Activated CD4-positive, alpha-beta T cell treated with anti-CD3 and anti-CD28 coated beads, Interleukin-2, amount 10 ng/mL, durations not matched to agents 24 days and 14 days (primary cell): ENCODE measurements at regions not wholly inside any gene's neighbourhood (a gene's known extent, or its start where the extent isn't known, plus 50 kb on each side); places are given as distances from the start of the nearest gene placed in this dataset.

Source experiments
- DNase-seq: peaks from one replicate; pipeline ENCODE4 v3.0.0; 2022
- H3K27ac Mint-ChIP-seq: one replicate; pipeline ENCODE4 v1.8.0; 2022; ENCODE audit warnings: mild to moderate bottlenecking, mixed read lengths
- H3K27me3 Mint-ChIP-seq: one replicate; pipeline ENCODE4 v1.8.0; 2022; ENCODE audit warnings: mixed read lengths
- H3K36me3 Mint-ChIP-seq: one replicate; pipeline ENCODE4 v1.8.0; 2022; ENCODE audit warnings: low read depth, mild to moderate bottlenecking, mixed read lengths
- H3K4me1 Mint-ChIP-seq: one replicate; pipeline ENCODE4 v1.8.0; 2021; ENCODE audit warnings: mixed read lengths
- H3K4me3 Mint-ChIP-seq: one replicate; pipeline ENCODE4 v1.8.0; 2022; ENCODE audit warnings: mild to moderate bottlenecking, moderate library complexity, mixed read lengths
- H3K9me3 Mint-ChIP-seq: one replicate; pipeline ENCODE4 v1.8.0; 2021; ENCODE audit warnings: mixed read lengths
- intact Hi-C: fragments of 100-400 bp; cut with micrococcal nuclease; formaldehyde crosslinking; loops from one replicate; pipeline ENCODE4 v1.15.1; 2023

DNA sequence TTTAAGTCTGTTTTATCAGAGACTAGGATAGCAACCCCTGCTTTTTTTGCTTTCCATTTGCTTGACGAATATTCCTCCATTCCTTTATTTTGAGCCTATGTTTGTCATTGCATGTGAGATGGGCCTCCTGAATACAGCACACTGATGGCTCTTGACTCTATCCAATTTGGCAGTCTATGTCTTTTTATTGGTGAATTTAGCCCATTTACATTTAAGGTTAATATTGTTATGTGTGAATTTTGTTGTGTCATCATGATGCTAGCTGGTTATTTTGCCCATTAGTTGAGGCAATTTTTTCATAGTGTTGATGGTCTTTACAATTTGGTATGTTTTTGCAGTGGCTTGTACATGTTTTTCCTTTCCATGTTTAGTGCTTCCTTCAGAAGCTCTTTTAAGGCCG, 50.7 kb upstream of the PDE4B start:
- H3K9me3 Mint-ChIP-seq: peaks cover 15% of the 10 kb centered on the region
- no peaks in the 10 kb centered on the region for H3K4me1 Mint-ChIP-seq
- no peaks in the 10 kb centered on the region for H3K36me3 Mint-ChIP-seq
- H3K4me3 Mint-ChIP-seq: no peak overlapping the region
- H3K27me3 Mint-ChIP-seq: peaks cover 1% of the 10 kb centered on the region
- DNase-seq: no peak
- intact Hi-C loops: no loop called here
- no peak overlapping the region for H3K27ac Mint-ChIP-seq
